GM04504 (cell line): ENCODE measurements at regions not wholly inside any gene's neighbourhood (a gene's known extent, or its start where the extent isn't known, plus 50 kb on each side); places are given as distances from the start of the nearest gene placed in this dataset.
"Not testable (repeated sequence)": the region's sequence is repeated elsewhere in the genome, so short reads cannot be mapped to it uniquely, and the experiment has no call there.

Experiments used
- DNase-seq: peaks from one replicate; pipeline ENCODE4 v3.0.0-alpha.2; 2012; ENCODE audit warnings: low read depth

DNA sequence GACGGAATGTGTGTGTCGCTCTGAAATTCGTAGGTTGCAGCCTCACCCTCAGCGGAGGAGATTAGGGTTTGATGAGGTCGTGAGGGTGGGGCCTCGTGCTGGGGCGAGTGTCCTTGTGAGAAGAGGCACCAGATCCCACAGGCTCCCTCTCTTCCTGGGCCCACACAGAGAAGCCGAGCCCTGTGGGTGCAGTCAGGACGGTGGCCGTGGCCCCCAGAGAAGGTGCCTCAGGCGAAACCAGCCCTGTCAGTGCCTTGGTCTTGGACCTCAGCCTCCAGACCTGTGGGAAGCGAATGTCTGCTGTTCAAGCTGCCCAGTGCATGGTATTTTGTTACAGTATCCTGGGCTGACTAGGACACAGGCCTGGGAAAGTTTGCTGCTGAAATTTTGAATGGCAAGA lies 108.0 kb upstream of the ALKAL2 start:
- no peak for DNase-seq

DNA sequence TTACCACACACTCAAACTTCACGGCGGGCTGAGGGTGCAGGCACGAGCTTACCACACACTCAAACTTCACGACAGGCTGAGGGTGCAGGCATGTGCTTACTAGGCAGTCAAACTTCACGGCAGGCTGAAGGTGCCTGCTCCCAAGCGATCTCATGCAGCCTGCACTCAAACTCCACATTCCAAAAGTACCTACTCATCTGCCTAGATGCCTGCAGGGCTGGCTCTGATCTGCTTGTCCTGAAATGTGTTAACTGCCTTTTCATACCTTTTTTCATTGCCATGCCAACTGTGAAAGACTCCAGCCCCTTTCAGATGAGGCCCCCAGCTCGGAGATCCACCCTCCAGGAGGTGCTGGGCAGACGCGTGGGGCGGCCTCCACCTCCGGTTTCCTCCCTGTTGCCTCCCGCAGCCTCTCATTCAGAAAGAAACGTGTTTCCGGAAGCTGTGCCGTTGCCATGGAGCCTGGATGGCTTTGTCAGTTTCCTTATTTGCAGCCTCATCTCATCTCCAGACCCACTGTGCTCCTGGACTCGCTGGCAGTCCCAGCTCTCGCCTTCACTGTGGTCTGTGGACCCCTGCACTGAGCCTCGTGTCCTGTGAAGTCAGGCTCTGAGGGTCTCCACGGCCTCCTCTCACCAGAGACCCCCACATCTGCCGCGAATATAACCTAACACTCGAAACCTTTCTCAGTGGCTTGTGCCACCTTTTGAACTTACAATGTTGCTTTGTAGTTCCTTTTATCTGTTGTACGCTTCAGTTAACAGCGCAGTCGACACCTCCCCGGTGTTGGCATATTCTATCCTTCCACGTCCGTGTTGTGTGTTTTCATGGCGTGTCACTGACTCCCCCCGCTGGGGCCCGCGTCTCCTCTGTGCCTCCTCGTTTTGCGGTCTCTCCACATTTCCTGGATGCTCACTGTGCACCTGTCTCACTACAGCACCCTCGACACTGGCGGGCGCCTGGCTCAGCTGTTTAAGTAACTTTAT lies 106.1 kb upstream of the ALKAL2 start:
- no peak for DNase-seq

DNA sequence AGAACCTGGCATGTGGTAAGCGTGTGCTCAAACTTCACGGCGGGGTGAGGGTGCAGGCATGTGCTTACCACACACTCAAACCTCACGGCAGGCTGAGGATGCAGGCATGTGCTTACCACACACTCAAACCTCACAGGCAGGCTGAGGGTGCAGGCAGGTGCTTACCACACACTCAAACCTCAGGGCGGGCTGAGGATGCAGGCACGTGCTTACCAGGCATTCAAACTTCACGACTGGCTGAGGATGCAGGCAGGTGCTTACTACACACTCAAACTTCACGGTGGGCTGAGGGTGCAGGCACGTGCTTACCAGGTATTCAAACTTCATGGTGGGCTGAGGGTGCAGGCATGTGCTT lies 105.0 kb upstream of the ALKAL2 start:
- DNase-seq = no peak

GRCh38 chr2:392181-392925 lies 104.5 kb upstream of the ALKAL2 start:
- DNase-seq = no peak

DNA sequence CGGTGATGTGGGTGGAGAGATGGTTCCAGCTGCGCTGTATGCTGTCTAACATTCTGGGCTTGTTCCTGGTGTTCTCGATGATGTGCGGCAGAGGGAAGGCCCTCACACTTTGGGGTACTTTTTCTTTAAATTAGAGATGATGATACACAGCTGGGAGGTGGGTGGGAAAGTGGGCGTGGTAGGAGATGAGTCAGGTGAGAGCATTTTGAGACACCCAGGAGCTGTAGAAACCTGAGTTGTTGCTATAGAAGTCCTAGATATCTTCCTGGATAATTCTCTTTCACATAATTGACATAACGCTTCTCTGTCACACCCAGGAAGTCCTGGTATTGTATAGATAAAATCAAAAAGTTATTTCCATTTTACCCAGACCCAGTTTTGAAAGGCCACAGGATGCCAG lies 103.8 kb upstream of the ALKAL2 start:
- no peak for DNase-seq

- no peak for DNase-seq
Measured at GRCh38 chr2:390959-391358, 103.1 kb upstream of the ALKAL2 start.

DNA sequence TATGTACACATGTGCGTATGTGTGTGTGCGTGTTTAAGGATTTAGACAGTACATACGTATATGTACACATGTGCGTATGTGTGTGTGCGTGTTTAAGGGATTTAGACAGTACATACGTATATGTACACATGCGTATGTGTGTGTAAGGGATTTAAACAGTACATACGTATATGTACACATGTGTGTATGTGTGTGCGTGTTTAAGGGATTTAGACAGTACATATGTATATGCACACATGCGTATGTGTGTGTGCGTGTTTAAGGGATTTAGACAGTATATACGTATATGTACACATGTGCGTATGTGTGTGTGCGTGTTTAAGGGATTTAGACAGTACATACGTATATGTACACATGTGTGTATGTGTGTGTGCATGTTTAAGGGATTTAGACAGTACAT lies 102.1 kb upstream of the ALKAL2 start:
- DNase-seq = not testable (repeated sequence)

DNA sequence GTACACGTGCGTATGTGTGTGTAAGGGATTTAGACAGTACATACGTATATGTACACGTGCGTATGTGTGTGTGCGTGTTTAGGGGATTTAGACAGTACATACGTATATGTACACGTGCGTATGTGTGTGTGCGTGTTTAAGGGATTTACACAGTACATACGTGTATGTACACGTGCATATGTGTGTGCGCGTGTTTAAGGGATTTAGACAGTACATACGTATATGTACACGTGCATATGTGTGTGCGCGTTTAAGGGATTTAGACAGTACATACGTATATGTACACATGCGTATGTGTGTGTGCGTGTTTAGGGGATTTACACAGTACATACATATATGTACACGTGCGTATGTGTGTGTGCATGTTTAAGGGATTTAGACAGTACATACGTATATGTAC lies 100.9 kb upstream of the ALKAL2 start:
- DNase-seq = not testable (repeated sequence)

DNA sequence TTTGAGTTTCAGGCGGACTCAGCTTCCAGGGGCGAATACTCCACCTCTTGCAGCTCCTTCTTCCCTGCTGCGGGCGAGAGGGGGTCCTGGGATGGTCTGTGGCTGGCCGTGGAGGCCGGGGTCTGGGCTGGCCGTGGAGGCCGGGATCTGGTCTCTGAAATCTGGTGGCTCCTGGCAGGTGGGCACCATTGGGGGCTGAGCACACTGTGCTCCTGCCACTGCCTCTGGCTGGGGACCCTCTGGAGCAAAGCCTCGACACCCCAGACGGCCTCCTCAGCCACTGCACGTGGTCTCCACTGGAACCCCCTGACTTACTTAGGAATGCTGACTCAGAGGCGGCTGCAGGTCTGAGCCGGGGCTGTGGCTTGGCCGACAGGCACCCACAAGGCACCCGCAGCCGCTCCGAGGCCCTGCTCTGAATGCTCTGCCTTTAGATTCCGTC lies 100.1 kb upstream of the ALKAL2 start:
- DNase-seq = no peak

DNA sequence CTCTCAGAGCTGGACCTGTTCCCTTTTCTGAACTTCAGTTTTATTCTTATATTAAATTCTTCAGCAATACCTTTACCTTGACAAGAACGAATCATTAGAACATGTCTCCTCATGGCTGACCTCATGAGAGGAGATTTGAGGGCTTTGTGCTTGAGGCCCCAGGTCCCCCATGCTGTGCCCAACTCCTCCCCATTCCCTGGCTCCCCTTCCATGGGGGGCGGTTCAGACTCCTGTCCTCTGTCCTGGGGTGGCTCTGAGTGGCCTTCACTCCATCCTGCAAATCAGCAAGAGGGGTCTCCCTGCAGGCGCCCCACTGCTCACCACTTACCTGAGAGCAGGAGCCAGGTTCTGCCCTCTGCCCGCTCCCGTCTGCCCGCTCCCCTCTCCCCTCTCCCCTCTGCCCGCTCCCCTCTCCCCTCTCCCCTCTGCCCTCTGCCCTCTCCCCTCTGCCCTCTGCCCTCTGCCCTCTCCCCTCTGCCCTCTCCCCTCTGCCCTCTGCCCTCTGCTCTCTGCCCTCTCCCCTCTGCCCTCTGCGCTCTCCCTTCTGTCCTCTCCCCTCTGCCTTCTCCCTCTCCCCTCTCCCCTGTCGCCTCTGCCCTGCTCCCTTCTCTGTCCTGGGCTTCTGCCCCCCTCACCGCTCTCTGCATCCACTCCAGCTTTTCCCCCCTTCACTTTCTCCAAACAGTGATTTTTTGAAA lies 98.7 kb upstream of the ALKAL2 start:
- no peak for DNase-seq

- no peak for DNase-seq
Measured at GRCh38 chr2:385785-386184, 97.9 kb upstream of the ALKAL2 start.

- no peak for DNase-seq
Measured at GRCh38 chr2:385061-385460, 97.2 kb upstream of the ALKAL2 start.

- DNase-seq = no peak
Measured at GRCh38 chr2:383888-384287, 96.0 kb upstream of the ALKAL2 start.

DNA sequence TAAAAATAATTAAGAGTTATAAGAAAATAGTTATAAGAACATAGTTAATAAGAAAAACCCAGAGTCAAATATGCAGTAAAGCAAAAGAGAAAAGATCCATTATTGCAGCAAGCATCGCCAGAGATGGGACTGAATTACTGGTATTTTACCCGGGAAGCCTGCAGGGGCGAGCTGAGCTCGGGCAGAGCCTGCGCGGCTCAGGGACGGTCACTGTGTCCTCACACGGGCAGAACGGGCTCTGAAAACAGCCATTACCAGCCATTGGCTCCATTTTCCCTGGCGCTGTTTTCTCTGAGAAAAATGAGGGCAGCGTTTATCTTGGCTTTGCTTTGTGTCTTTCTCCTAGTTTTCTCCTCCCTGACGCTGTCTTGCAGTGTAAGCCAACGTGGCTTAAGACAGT lies 95.3 kb upstream of the ALKAL2 start:
- no peak for DNase-seq

DNA sequence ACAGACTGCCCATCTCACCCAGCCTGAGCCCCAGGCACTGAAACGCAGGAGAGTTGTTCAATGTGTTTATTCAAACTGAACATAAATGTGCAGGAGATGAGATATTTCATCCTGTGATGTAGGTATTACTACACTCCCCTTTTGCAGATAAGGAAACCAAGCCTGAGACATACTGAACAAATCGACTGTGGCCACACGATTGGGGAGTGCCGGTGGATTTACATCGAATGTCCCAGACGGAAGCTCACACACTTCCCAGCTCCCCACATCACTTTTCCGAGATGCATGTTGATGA lies 94.8 kb upstream of the ALKAL2 start:
- no peak for DNase-seq

DNA sequence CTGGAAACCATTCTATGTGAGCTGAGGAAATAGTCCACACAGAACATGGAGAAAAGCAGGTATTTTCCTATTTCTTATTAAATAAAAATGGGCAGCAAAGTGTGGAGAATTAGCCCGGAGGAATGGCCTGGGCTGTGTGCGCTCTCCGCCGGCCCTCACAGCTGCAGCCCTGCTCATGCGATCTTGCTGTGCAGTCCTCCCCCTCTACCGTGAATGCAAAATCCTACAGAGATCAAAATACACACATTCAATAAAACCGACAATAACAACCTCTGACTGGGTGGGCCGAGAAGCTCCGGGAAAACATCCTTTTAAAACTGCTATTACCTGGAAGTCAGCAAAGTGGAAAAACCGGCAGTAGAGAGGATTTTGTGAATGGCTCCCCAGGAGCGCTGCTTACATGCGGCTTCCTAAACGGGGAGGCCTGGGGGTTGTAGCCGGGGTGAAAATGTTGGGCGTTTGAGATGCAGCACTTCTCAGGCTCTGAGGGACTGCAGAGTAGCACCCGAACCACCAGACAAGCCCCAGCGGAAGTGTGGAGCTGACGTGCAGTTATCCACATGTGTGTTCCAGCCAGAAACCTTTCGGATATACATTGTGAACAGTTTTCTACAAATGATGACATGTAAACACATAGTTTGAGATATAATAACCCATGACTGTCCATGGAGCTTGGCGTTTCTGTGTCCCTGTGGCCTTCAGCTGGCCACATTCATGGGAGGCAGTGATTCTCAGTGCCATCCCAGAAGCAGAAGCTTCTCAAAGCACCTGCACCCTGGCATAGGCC lies 94.2 kb upstream of the ALKAL2 start:
- DNase-seq = no peak

- DNase-seq = no peak
Measured at GRCh38 chr2:381181-381580, 93.3 kb upstream of the ALKAL2 start.

DNA sequence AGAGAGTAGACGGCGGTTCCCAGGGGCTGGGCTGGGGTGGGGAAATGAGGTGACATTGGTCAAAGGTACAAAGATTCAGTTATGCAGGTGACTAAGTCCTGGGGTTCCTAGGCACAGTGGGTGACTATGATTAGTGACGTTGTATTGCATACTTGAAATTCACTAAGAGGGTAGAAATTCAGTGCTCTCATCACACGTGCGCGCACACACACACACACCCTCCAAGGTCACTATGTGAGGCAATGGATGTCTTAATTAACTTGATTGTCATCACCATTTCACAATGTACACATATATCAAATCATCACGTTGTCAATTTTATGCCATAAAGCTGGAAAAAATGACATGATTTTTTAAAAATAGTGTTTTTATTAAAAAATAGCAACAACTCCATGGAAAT lies 92.9 kb upstream of the ALKAL2 start:
- DNase-seq = no peak

DNA sequence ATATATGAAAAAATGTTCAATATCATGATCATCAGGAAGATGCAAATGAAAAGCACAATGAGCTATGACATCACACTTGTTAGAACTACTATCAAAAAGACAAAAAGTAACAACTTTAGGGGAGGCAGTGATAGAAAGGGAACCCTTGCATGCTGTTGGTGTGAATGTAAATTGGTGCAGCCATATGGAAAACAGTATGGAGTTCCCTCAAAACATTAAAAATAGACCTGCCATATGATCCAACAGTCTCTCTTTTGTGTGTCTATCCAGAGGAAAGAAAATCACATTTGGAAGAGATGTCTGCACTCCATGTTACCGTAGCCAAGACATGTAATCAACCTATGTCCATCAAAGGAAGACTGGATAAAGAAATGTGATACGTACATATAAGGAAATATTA lies 92.3 kb upstream of the ALKAL2 start:
- DNase-seq = no peak

GRCh38 chr2:379778-380177 lies 91.9 kb upstream of the ALKAL2 start:
- DNase-seq = no peak

GRCh38 chr2:378364-378763 lies 90.5 kb upstream of the ALKAL2 start:
- no peak for DNase-seq

GRCh38 chr2:377414-377813 lies 89.5 kb upstream of the ALKAL2 start:
- DNase-seq = no peak
